Pancreas (tissue), 10 donors: ENCODE measurements at regions not wholly inside any gene's neighbourhood (a gene's known extent, or its start where the extent isn't known, plus 50 kb on each side); places are given as distances from the start of the nearest gene placed in this dataset.

ENCODE experiments used
- ATAC-seq, 4 donors: fragments of 200-7000 bp; cut with Tn5 transposase; one replicate each; pipeline versions ENCODE4 v1.8.0 to v1.9.1; 2020; ENCODE audit warnings: mild to moderate bottlenecking in 4 of 4, moderate library complexity in 4 of 4
- DNase-seq, 6 donors: peaks; one replicate each; pipeline ENCODE4 v3.0.0-alpha.2; 2020
- FAIRE-seq: peaks from 2 replicates; lab custom pipeline; 2012; peaks lifted over from hg19 to GRCh38; lab: Jason Lieb, UNC
- H3K27ac ChIP-seq, 4 donors: fragments of 200-600 bp; sonication (generic); 1 replicate in 3 of 4; 2 replicates in 1 of 4; pipeline versions ENCODE4 v1.5.0 to v1.8.0; 2020
- H3K27me3 ChIP-seq, 4 donors: fragments of 200-600 bp; one replicate each; pipeline ENCODE4 v1.8.0; 2021
- H3K36me3 ChIP-seq, 3 donors: fragments of 200-600 bp; sonication (generic) in 1 of 3; one replicate each; pipeline versions ENCODE4 v1.5.0 to v1.8.0; 2020 to 2021
- H3K4me1 ChIP-seq, 3 donors: fragments of 200-600 bp; one replicate each; pipeline ENCODE4 v1.8.0; 2021
- H3K4me3 ChIP-seq, 4 donors: fragments of 200-600 bp; sonication (generic) in 2 of 4; one replicate each; pipeline versions ENCODE4 v1.5.0 to v1.8.0; 2020 to 2021
- H3K9me3 ChIP-seq, 4 donors: fragments of 200-600 bp; one replicate each; pipeline ENCODE4 v1.8.0; 2021
- WGBS, 2 donors: extraction: QIAGEN DNeasy Blood & Tissue Kit; methylation state at CpG; one replicate each; pipeline ENCODE4 v1.1.7; 2013; 5-methylcytosine and 5-hydroxymethylcytosine counted together
- intact Hi-C, 3 donors: fragments of 100-400 bp; cut with DNase I; formaldehyde crosslinking; loops; one replicate each; pipeline versions ENCODE4 v1.11.1 to v1.14.2; 2022
- TF ChIP-seq, protein P1 (sequence below), 4 donors: fragments of 200-600 bp; sonication (generic) in 3 of 4; IDR thresholded peaks; one replicate each; pipeline versions ENCODE4 v1.5.0 to v1.8.0; 2021; ENCODE audit warnings: antibody characterized with exemption in 4 of 4
- donor health status: healthy with polysubstance abuse.
- donor health status: DM: no; HTN: no; CAD: no; lungs with moderate emphysema.
- donor health status: DM: no; HTN: no; CAD: no.
- donor health status: control.
- donor health status: control.
- donor health status: Bipolar disorder and iron deficiency.
- donor health status: DM: yes; HTN: yes; CAD: no.
- donor health status: DM: no; HTN: no; CAD: no.
- donor health status: DM: no; HTN: no; CAD: no.
- donor health status: DM: yes; HTN: yes; CAD: no.

DNA sequence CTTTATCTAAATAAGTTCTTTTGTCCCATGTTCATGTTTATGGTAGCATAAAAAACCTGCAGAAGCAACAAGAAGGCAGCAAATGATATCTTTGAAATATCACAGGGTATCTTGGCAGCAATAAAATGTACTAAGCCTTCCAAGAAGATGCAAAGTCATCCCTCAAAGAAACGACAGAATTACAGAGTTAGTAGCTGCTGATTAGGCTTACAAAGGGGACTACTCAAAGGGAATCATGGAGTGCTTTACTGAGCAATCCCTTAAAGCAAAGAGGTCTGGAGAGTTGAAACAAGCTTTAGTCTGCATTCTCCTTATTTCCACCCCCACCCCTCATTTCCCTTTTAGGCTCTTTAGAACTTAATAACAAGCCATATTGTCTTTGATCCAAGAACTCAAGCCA is 935.0 kb downstream of the SQOR start:
- 31 to 59% methylated on average over 1 of the region's 1 CpG for WGBS, 2 donors
- Histone ChIP-seq H3K36me3 (no peaks in the 10 kb centered on the region), H3K4me3 (no peak overlapping the region), H3K4me1 (no peaks in the 10 kb centered on the region), H3K27me3 (no peaks in the 10 kb centered on the region), H3K27ac (no peak overlapping the region), H3K9me3 (no peaks in the 10 kb centered on the region)
- TF ChIP-seq, protein P1, sequence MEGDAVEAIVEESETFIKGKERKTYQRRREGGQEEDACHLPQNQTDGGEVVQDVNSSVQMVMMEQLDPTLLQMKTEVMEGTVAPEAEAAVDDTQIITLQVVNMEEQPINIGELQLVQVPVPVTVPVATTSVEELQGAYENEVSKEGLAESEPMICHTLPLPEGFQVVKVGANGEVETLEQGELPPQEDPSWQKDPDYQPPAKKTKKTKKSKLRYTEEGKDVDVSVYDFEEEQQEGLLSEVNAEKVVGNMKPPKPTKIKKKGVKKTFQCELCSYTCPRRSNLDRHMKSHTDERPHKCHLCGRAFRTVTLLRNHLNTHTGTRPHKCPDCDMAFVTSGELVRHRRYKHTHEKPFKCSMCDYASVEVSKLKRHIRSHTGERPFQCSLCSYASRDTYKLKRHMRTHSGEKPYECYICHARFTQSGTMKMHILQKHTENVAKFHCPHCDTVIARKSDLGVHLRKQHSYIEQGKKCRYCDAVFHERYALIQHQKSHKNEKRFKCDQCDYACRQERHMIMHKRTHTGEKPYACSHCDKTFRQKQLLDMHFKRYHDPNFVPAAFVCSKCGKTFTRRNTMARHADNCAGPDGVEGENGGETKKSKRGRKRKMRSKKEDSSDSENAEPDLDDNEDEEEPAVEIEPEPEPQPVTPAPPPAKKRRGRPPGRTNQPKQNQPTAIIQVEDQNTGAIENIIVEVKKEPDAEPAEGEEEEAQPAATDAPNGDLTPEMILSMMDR (IDR thresholded peaks at IDR 0.05) = no peak
- no peak for DNase-seq
- no peak for ATAC-seq
- intact Hi-C loops = loop anchor here in 1 of 3 donors (10.0 kb wide), 1 partner anchor 55 kb away; no protein-coding TSS in a partner anchor
- no peak for FAIRE-seq

DNA sequence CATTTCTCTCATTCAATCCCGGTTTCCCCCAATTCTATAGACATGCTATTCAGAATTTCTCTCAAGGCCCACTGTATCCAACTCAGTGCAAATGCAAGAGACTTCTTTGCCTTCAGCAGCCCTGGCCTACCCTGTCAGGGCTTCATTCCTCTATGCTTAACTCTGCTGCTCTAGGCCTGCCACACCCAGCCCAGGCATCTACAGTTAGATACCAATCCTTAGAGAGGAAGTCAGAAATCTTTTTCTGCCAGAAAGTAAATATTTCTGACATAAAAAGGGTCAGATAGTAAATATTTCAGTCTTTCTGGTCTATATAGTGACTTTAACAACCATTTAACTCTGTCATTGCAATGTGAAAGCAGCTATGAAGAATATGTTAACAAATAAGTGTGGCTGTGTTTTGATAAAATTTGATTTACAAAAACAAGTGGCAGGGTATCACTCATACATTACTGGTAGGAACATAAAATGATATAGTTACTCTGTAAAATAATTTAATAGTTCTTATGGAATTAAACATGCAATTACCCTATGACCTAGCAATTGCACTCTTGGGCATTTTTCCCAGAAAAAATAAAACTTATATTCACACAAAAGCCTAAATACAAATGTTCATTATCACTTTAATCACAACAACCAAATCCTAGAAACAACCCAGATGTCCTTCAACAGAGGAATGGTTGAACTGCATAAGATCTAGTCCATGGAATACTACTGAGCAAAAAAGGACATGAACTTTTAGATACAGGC is 942.0 kb downstream of the SQOR start:
- 80 to 90% methylated on average over 1 of the region's 1 CpG for WGBS, 2 donors
- TF ChIP-seq, protein P1 (IDR thresholded peaks at IDR 0.05) = no peak
- intact Hi-C loops = loop anchor here in 1 of 3 donors (10.0 kb wide), 1 partner anchor 62 kb away; no protein-coding TSS in a partner anchor
- no peak for ATAC-seq
- FAIRE-seq = no peak
- H3K4me1 ChIP-seq = no peaks in the 10 kb centered on the region
- H3K27me3 ChIP-seq = no peaks in the 10 kb centered on the region
- no peaks in the 10 kb centered on the region for H3K36me3 ChIP-seq
- no peak overlapping the region for H3K4me3 ChIP-seq
- no peak for DNase-seq
- H3K9me3 ChIP-seq = no peaks in the 10 kb centered on the region
- H3K27ac ChIP-seq = no peak overlapping the region

DNA sequence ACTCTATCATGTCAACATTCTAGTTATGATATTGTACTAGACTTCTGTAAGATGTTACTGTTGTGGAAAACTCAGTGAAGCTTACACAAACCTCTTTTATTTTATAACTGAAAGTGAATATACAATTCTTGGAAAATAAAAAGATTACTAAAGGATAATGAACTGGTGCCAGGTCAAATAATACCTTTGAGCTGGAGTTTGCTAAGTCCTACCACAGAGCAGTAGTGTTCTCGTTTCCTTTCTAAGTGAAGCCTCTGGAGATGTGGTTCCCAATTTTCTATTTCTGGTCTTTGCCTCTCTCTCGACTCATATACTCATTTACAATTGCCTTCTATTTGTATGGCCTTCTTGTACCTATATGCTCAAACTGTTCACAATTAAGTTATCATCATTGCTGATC is 942.9 kb downstream of the SQOR start:
- intact Hi-C loops = loop anchor here in 1 of 3 donors (10.0 kb wide), 1 partner anchor 63 kb away; no protein-coding TSS in a partner anchor
- Histone ChIP-seq H3K36me3 (no peaks in the 10 kb centered on the region), H3K27me3 (no peaks in the 10 kb centered on the region), H3K4me3 (no peak overlapping the region), H3K27ac (no peak overlapping the region), H3K4me1 (no peaks in the 10 kb centered on the region), H3K9me3 (no peaks in the 10 kb centered on the region)
- FAIRE-seq (no peak), DNase-seq (no peak), ATAC-seq (no peak)
- WGBS, 2 donors = 33 to 35% methylated on average over 2 of the region's 2 CpGs
- TF ChIP-seq, protein P1 (IDR thresholded peaks at IDR 0.05) = no peak

DNA sequence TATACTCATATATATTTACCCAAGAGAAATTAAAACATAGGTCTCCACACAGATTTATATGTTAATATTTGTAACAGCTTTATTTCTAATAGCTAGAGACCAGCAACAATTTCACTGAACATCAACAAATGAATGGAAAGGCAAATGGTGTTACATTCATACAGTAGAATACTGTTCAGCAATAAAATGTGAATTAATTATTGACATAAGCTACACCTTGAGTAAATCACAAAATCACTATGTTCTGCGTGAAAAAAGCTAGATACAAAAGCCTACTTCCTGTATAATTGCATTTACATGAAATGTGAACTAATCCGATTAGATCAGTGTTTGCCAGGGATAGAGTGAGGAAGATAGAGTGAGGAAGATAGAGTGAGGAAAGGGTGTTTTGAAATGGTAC is 945.7 kb downstream of the SQOR start:
- no peak for ATAC-seq

More for the DNA sequence above, 945.7 kb downstream of the SQOR start:
- H3K27me3 ChIP-seq = no peaks in the 10 kb centered on the region
- no peak overlapping the region for H3K4me3 ChIP-seq
- no peaks in the 10 kb centered on the region for H3K9me3 ChIP-seq
- intact Hi-C loops = no loop called here
- H3K36me3 ChIP-seq = no peaks in the 10 kb centered on the region
- no peak for FAIRE-seq
- 42 to 56% methylated on average over 2 of the region's 2 CpGs for WGBS, 2 donors
- no peak overlapping the region for H3K27ac ChIP-seq
- TF ChIP-seq, protein P1 (IDR thresholded peaks at IDR 0.05) = no peak
- no peak for DNase-seq
- H3K4me1 ChIP-seq = no peaks in the 10 kb centered on the region
